SKM-1 treated with dmso at 0.1 percent for 144 hours (cell line): ENCODE measurements at regions not wholly inside any gene's neighbourhood (a gene's known extent, or its start where the extent isn't known, plus 50 kb on each side); places are given as distances from the start of the nearest gene placed in this dataset.

Source experiments
- DNase-seq: peaks from one replicate; lab custom pipeline; 2025; ENCODE audit not compliant: unreplicated experiment; lab: John Stamatoyannopoulos, UW

DNA sequence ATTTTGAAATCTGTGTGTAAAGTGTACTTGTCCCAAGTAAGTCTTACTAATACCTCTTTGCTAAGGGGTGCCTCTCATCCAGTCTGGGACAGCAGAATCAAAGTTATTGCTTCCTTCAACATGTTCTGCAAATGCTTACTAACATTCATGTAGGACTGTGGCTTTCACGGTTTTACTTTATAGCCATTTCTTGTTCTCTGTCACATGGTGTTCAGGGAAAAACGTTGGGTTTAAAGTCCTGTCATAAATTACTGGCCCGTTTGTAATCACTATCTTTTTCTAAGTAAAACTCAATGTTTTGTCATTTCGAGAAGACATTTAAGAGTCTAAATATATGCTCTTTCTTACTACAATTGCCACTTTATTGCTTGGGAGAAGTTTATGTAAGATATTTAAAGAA is 321.1 kb downstream of the STIM2 start:
- no peak for DNase-seq

- no peak for DNase-seq
Measured at GRCh38 chr4:27182211-27182610, 321.6 kb downstream of the STIM2 start.

- no peak for DNase-seq
Measured at GRCh38 chr4:27184508-27185155, 324.0 kb downstream of the STIM2 start.

GRCh38 chr4:27186710-27187109 is 326.1 kb downstream of the STIM2 start:
- DNase-seq, result no peak

DNA sequence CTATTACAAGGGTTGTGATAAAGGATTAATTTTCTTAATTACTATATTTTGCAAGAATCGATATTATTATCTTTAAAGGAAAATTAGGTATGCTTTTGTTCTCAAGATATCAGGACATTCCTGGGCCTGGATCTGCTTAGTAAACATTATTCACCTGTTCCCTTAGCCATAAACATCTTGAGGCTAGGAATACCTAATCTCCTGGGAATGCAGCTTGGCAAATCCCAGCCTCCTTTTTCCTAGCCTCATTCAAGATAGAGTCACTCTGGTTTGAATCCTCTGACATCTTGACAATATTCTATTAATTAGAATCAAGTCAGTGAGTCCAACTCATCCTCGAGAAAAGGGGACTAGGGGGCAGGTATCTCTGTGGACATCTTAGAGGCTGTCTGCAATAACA is 327.1 kb downstream of the STIM2 start:
- DNase-seq, result no peak

- DNase-seq, result no peak
Measured at GRCh38 chr4:27189683-27190082, 329.0 kb downstream of the STIM2 start.

DNA sequence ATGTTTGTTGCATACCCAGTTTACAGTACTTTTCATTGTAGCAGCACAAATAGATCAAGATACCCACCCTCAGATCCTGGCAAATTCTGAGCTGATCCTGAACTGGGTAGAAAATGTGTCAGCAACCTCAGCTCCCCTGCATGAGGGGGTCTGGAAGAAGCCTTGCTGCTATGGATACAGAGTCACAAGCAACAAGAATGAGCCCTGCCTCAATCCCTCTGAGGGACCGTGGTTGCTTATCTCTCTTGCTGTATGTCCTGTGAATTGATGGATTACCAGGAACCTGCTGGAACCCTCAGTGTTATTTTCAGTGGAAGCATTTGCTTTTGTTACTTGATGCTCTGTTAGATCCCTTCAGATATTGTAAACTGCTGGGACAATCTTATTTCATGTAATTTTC is 331.0 kb downstream of the STIM2 start:
- DNase-seq, result no peak

- DNase-seq, result no peak
Measured at GRCh38 chr4:27194599-27195176, 334.0 kb downstream of the STIM2 start.

DNA sequence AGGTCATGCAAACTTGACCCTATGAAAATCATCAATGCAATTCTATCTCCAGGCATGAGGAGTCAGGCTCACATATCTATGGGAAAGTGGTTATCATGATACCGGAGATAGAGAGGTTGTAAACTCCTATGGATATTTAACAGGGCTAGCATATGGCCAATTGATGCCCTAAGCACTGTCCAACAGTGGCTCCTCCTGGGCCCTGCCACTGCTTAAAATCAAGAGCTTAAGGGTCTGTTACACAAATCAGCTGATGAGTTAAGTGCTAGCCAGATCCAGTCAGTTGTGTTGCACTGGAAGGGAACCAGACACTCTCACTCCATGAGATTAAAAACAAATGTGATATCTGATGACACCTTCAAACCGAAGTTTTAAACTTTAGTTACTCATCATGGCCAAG is 337.6 kb downstream of the STIM2 start:
- DNase-seq, result no peak

- no peak for DNase-seq
Measured at GRCh38 chr4:27198971-27199370, 338.3 kb downstream of the STIM2 start.

- no peak for DNase-seq
Measured at GRCh38 chr4:27206009-27206408, 345.4 kb downstream of the STIM2 start.

DNA sequence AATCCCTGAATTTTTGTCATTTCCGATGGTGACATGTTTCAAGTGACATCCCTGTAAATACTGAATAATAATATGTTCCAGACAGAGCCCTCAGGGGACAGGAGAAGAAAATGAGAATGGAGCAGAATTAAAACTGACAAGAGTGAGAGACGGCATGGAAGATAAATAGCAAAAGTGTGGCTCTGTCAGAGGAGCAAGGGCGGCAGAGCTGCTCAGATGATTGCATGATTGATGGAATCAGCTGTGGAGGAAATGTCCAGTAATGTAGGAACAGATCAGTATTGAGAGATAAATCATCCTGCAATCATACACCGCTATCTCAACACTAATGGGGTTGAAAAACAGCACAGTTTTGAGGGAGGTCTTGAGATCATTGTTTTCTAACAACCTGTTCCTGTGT is 350.3 kb downstream of the STIM2 start:
- no peak for DNase-seq

GRCh38 chr4:27214010-27214409 is 353.4 kb downstream of the STIM2 start:
- no peak for DNase-seq

DNA sequence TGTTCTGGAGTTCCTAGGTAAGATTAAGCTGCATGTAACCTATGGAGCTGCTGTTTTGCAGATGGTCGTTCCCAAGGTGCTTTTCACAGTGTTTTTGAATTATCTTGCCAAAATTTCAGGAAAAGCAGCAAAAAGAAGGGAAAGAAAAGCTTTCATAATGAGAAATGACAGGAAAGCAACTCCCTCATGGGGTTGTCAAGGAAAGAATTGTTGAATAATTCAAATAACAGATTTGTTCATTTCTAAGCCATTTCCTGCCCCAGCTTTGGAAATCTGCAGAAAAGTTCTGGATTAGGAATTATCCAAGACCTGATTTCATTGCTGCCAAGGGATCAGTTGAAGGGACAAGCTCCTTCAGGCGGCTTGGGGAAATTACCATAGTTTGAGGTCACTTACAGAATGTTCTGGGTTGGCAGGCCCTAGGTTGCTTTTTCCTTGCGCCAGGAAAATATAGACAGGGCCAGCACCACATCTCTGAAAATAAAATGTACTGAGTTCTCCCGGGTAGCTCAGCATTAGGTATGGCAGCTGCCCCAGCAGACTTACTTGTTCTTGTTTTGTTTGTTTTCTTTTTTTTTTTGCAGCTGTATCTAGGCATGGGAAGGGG is 354.7 kb downstream of the STIM2 start:
- DNase-seq, result no peak

- DNase-seq, result no peak
Measured at GRCh38 chr4:27217261-27217769, 356.7 kb downstream of the STIM2 start.

GRCh38 chr4:27218013-27218412 is 357.4 kb downstream of the STIM2 start:
- no peak for DNase-seq

GRCh38 chr4:27223326-27223725 is 362.7 kb downstream of the STIM2 start:
- DNase-seq, result no peak

DNA sequence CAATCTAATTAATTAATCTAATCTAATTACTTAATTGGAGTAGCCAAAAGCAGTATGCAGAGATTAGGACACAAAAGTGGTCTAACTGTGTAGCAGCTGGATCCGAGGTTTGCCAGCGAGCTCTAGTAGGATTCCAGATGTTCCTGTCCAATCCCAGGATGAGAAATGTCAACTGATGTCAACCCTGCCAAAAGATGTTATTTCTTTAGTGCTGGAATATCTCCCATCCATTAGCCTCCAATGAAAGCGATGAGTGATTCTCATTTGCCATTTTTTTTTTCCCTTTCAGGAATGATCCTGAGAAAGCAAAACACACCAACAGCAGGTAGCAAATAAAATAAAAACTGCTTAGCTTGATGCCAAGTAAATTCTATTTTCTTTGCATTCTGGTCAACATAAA is 372.9 kb downstream of the STIM2 start:
- no peak for DNase-seq

DNA sequence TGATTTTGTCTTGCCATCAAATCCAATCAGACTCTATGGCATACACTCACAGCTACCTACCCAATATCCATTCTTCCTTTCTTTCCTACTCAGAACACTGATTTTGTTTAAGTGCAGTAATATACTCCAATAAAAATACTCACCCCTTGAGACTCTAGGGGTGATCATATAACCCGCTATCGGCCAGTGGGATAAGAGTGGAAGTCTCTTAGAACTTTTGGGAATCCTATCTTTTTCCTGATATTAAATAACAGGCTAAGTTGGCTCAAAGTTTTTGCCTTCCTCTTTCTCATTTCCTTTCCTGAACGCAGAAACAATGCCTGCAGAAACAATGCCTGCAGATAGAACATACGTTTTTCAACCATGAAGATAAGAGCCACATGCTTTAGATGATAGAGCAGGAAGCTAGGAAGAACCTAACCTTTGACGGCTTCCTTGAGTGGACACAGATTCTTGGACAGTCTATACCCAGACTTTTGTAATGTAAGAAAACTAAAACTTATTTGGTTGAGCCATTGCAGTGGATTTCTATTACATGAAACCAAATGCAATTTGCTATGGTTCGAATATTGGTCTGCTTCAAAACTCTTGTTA is 373.8 kb downstream of the STIM2 start:
- DNase-seq, result no peak

GRCh38 chr4:27239641-27240040 is 379.0 kb downstream of the STIM2 start:
- no peak for DNase-seq

DNA sequence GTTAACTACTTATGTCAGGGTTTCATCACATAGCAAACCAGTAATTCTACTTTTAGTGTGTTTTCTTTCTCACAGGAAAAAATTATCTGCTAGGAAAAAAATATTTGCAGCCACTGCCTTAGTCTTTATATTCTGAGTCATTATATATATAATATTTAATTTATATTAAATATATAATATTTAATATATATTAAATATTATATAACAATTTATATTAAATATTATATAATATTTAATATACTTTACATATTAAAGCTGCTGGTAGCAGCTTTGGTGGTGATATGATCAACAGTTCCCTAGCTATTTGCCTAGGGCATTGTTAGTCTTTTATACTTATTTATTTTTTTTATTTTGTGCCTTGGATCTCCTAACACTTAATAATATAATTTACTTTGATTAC is 381.6 kb downstream of the STIM2 start:
- no peak for DNase-seq

DNA sequence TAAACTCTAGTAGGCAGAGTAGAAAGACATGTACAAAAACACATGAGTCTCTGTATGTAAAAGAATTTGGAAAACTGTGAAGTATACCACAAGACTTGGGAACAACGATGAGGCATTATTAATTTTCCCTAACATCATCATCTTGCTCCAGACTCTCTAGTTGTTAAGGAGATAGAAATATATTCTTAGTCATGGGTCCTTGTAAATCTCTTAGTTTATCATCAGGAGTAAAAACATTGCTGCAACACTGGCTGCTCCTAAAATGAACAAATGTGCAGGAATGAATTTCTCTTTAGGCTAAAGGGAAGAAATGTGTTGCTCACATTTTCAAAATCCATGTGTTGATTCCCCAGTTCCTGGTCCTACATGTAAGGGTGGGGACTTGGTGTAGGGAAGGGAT is 384.6 kb downstream of the STIM2 start:
- no peak for DNase-seq
